ENCODE measurements at regions not wholly inside any gene's neighbourhood (a gene's known extent, or its start where the extent isn't known, plus 50 kb on each side); places are given as distances from the start of the nearest gene placed in this dataset.

DNA sequence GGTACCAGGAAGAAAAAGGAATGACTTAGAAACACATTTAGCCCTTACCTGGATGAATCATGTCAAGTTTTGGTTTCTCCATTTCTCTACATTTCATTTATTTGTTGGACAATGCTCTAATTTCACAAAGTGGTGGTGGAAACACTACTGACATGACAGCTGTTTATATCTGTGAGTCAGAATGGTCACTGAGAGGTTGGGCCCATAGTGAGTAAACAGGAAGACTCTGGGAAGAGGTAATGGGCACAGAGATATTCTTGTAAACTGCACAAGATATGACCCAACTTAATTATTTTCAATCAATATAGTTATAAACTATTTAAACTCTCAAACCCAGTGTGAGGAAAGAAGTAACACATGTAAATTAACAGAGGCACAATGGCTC is 176.3 kb upstream of the MEOX2 start:
- Histone ChIP-seq H3K36me3 (ENCODE audit: insufficient read depth, low read length, poor library complexity, severe bottlenecking) (no peaks in the 10 kb centered on the region), H3K4me1 (ENCODE audit: insufficient read depth, low read length, poor library complexity, severe bottlenecking) (no peaks in the 10 kb centered on the region), H3K9me3 (ENCODE audit: low read depth, low read length, poor library complexity, severe bottlenecking) (no peaks in the 10 kb centered on the region), H3K4me3 (ENCODE audit: low read depth, low read length, poor library complexity, severe bottlenecking) (no peak overlapping the region), H3K27ac (ENCODE audit: low read depth, low read length, poor library complexity, severe bottlenecking) (no peak overlapping the region), H3K27me3 (replicated peaks; ENCODE audit: insufficient read depth, low read depth, low read length, poor library complexity) (no peaks in the 10 kb centered on the region)
- BruUV-seq (replicated peaks): no TSS peak
- TF ChIP-seq, protein P1, sequence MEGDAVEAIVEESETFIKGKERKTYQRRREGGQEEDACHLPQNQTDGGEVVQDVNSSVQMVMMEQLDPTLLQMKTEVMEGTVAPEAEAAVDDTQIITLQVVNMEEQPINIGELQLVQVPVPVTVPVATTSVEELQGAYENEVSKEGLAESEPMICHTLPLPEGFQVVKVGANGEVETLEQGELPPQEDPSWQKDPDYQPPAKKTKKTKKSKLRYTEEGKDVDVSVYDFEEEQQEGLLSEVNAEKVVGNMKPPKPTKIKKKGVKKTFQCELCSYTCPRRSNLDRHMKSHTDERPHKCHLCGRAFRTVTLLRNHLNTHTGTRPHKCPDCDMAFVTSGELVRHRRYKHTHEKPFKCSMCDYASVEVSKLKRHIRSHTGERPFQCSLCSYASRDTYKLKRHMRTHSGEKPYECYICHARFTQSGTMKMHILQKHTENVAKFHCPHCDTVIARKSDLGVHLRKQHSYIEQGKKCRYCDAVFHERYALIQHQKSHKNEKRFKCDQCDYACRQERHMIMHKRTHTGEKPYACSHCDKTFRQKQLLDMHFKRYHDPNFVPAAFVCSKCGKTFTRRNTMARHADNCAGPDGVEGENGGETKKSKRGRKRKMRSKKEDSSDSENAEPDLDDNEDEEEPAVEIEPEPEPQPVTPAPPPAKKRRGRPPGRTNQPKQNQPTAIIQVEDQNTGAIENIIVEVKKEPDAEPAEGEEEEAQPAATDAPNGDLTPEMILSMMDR (conservative IDR thresholded peaks at IDR 0.05; ENCODE audit: low read depth, low read length): no peak
- TF ChIP-seq EZH2 (IDR thresholded peaks at IDR 0.05; ENCODE audit: borderline replicate concordance, low read depth, low read length, poor library complexity, severe bottlenecking): no peak
- CTCF ChIA-PET: no interaction called here
- POLR2A ChIA-PET (ENCODE audit: low non-redundant PET): no interaction called here
- intact Hi-C loops (cut with micrococcal nuclease; ENCODE audit: unreplicated experiment): no loop called here
- DNase-seq (ENCODE audit: low spot score): no peak

DNA sequence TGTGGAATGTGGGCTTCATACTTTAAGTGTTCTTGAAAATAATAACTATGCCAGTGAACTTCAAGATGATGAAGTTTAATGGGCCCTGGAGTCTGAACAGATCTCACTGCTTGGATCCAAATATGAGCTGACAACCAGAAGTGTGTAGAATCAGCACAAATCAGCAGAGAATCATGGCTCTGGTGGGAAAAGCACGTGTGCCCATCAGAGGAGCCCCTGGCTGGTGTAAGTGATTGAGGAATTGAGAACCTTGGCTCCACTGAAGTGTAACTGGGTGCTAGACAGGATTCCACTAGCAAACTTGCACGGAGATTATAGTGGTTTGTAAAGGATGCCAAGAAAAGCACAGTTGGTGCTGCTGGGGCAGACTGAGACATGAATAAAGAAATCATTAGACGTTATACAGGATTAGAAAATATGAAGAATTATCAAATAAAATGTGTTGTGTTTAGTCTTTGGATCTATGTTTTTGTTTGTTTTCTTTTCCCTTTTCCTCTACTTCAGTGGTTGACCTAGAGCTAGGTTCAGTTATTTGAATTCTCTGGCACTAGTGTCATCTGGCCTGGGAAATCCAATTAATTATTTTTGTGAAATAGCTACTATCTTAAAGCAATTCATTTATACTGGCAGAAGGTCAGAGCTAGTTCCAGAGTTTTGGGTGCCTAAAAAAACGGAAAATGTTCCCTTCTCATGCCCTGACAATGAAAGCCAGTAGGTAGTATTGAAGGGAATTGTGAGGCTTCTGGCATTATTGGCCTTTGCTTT is 175.7 kb upstream of the MEOX2 start:
- ChIA-PET POLR2A (ENCODE audit: low non-redundant PET) (no interaction called here), CTCF (no interaction called here)
- Histone ChIP-seq H3K27ac (ENCODE audit: low read depth, low read length, poor library complexity, severe bottlenecking) (no peak overlapping the region), H3K9me3 (ENCODE audit: low read depth, low read length, poor library complexity, severe bottlenecking) (no peaks in the 10 kb centered on the region), H3K27me3 (replicated peaks; ENCODE audit: insufficient read depth, low read depth, low read length, poor library complexity) (no peaks in the 10 kb centered on the region), H3K4me3 (ENCODE audit: low read depth, low read length, poor library complexity, severe bottlenecking) (no peak overlapping the region), H3K4me1 (ENCODE audit: insufficient read depth, low read length, poor library complexity, severe bottlenecking) (no peaks in the 10 kb centered on the region), H3K36me3 (ENCODE audit: insufficient read depth, low read length, poor library complexity, severe bottlenecking) (no peaks in the 10 kb centered on the region)
- TF ChIP-seq EZH2 (IDR thresholded peaks at IDR 0.05; ENCODE audit: borderline replicate concordance, low read depth, low read length, poor library complexity, severe bottlenecking): no peak
- TF ChIP-seq, protein P1 (conservative IDR thresholded peaks at IDR 0.05; ENCODE audit: low read depth, low read length): no peak
- DNase-seq (ENCODE audit: low spot score): no peak
- intact Hi-C loops (cut with micrococcal nuclease; ENCODE audit: unreplicated experiment): no loop called here
- no TSS peak for BruUV-seq (replicated peaks)

DNA sequence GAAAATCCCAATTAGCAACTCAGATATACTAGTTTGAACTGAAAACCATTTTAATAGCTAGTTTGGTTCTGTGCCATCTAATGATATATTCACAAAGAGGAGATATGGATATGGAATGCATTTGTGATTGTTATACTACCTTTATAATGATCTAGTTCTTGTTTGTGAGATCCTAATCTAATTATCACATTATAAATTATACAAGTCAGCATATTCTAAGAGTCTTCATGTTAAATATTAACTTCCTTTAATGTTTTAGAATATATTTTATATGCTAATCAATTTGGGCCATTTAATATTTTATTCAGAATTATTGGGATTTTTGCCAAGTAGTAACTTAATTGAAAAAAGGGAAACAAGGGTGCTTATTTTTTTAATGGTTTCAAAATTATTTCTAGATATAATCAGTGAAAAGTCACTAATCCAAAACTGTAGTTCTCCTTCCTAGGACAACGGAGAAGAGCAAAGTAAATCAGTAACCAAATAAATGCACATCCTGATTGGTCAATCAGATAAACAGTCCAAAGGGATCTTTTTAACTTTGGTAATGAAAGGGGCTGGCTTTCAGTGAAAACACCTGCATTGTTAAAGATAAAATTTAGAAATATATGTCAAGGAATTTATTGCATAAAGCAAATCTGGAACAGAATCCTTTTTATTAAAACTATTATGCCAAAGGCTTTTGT is 173.9 kb upstream of the MEOX2 start:
- Histone ChIP-seq H3K4me3 (ENCODE audit: low read depth, low read length, poor library complexity, severe bottlenecking) (no peak overlapping the region), H3K27me3 (replicated peaks; ENCODE audit: insufficient read depth, low read depth, low read length, poor library complexity) (no peaks in the 10 kb centered on the region), H3K9me3 (ENCODE audit: low read depth, low read length, poor library complexity, severe bottlenecking) (no peaks in the 10 kb centered on the region), H3K4me1 (ENCODE audit: insufficient read depth, low read length, poor library complexity, severe bottlenecking) (no peaks in the 10 kb centered on the region), H3K27ac (ENCODE audit: low read depth, low read length, poor library complexity, severe bottlenecking) (no peak overlapping the region), H3K36me3 (ENCODE audit: insufficient read depth, low read length, poor library complexity, severe bottlenecking) (no peaks in the 10 kb centered on the region)
- ChIA-PET CTCF (no interaction called here), POLR2A (ENCODE audit: low non-redundant PET) (no interaction called here)
- intact Hi-C loops (cut with micrococcal nuclease; ENCODE audit: unreplicated experiment): no loop called here
- TF ChIP-seq, protein P1 (conservative IDR thresholded peaks at IDR 0.05; ENCODE audit: low read depth, low read length): no peak
- no peak for TF ChIP-seq EZH2 (IDR thresholded peaks at IDR 0.05; ENCODE audit: borderline replicate concordance, low read depth, low read length, poor library complexity, severe bottlenecking)
- no TSS peak for BruUV-seq (replicated peaks)
- no peak for DNase-seq (ENCODE audit: low spot score)

All from A673 (cell line).